ENCODE measurements at regions not wholly inside any gene's neighbourhood (a gene's known extent, or its start where the extent isn't known, plus 50 kb on each side); places are given as distances from the start of the nearest gene placed in this dataset.

- Mint-ChIP-seq H3K4me1 (no peaks in the 10 kb centered on the region), H3K36me3 (ENCODE audit: low read depth) (peaks cover 13% of the 10 kb centered on the region), H3K4me3 (no peak overlapping the region), H3K27ac (no peak overlapping the region), H3K9me3 (peaks cover 26% of the 10 kb centered on the region), H3K27me3 (ENCODE audit: low read depth, poor library complexity) (no peaks in the 10 kb centered on the region)
- no peak for DNase-seq
- TF ChIP-seq, protein P1, sequence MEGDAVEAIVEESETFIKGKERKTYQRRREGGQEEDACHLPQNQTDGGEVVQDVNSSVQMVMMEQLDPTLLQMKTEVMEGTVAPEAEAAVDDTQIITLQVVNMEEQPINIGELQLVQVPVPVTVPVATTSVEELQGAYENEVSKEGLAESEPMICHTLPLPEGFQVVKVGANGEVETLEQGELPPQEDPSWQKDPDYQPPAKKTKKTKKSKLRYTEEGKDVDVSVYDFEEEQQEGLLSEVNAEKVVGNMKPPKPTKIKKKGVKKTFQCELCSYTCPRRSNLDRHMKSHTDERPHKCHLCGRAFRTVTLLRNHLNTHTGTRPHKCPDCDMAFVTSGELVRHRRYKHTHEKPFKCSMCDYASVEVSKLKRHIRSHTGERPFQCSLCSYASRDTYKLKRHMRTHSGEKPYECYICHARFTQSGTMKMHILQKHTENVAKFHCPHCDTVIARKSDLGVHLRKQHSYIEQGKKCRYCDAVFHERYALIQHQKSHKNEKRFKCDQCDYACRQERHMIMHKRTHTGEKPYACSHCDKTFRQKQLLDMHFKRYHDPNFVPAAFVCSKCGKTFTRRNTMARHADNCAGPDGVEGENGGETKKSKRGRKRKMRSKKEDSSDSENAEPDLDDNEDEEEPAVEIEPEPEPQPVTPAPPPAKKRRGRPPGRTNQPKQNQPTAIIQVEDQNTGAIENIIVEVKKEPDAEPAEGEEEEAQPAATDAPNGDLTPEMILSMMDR (IDR thresholded peaks at IDR 0.05), result no peak
These were observed 1667.8 kb downstream of the PCDH9 start for GRCh38 chr13:65562305-65562704.

DNA sequence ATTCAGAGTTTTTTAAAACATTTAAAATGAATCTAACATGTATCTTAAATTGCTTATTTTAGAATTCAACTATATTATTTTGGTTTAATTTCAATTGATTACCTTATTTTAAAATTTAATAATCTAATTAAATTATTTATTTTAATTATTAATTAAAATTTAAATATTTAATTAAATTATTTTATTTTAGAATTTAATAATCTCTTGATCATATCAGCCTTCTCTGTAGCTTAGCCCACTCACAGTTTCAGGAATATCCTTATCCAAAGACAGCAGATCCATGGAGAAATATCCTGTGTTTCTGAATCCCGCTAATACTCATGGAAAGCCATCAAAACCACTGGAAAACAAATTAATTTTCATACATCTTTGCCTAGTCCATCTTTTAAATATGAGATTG, 1669.2 kb downstream of the PCDH9 start:
- H3K9me3 Mint-ChIP-seq, result peaks cover 26% of the 10 kb centered on the region

GRCh38 chr13:65555962-65556361, 1674.2 kb downstream of the PCDH9 start:
- no peak for DNase-seq
- Mint-ChIP-seq H3K4me3 (no peak overlapping the region), H3K27ac (no peak overlapping the region), H3K36me3 (ENCODE audit: low read depth) (peaks cover 22% of the 10 kb centered on the region), H3K27me3 (ENCODE audit: low read depth, poor library complexity) (no peaks in the 10 kb centered on the region), H3K9me3 (peaks cover 47% of the 10 kb centered on the region), H3K4me1 (peaks cover 12% of the 10 kb centered on the region)
- TF ChIP-seq, protein P1 (IDR thresholded peaks at IDR 0.05), result no peak

More for the DNA sequence above, 1669.2 kb downstream of the PCDH9 start:
- Mint-ChIP-seq H3K4me3 (no peak overlapping the region), H3K36me3 (ENCODE audit: low read depth) (peaks cover 13% of the 10 kb centered on the region), H3K27ac (no peak overlapping the region), H3K4me1 (no peaks in the 10 kb centered on the region), H3K27me3 (ENCODE audit: low read depth, poor library complexity) (no peaks in the 10 kb centered on the region)
- DNase-seq, result no peak
- TF ChIP-seq, protein P1 (IDR thresholded peaks at IDR 0.05), result no peak

DNA sequence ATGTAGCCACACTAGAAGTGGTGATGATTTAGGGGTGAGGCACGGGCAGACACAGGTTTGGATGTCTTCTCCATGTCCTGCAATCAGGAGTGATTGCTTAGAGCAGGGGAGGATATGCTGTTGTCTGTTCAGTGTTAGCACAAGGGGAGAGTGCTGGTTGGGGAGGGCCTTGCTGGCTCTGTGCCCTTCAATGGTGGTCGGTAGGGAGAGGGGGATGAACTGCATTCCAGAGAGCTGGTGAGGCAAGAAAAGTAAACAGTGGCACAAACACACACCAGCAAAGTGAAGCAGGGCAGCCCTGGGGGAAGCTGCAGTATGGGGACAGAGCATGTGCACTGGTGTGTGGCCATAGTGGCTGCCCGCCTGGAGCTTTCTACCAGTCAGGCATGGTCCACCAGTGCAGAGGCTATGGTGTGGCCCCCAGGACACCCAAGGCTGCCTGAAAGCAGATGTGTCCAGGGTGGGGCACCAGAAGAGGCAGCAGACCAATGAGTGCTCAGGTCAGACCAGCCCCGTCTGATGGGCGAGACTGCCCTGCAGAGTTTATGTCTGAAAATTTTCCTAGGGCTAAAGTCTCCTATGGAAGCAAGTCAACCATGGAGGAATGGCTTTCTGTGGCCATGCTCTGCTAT, 1676.9 kb downstream of the PCDH9 start:
- peak overlapping the region; percentile 21 for H3K27ac Mint-ChIP-seq
- TF ChIP-seq, protein P1 (IDR thresholded peaks at IDR 0.05), result no peak
- peak; percentile 18 for DNase-seq
- peaks cover 54% of the 10 kb centered on the region for H3K9me3 Mint-ChIP-seq
- peaks cover 18% of the 10 kb centered on the region for H3K36me3 Mint-ChIP-seq (ENCODE audit: low read depth)
- H3K27me3 Mint-ChIP-seq (ENCODE audit: low read depth, poor library complexity), result no peaks in the 10 kb centered on the region
- peaks cover 12% of the 10 kb centered on the region for H3K4me1 Mint-ChIP-seq
- H3K4me3 Mint-ChIP-seq, result no peak overlapping the region

- Mint-ChIP-seq H3K27ac (no peak overlapping the region), H3K4me1 (peaks cover 12% of the 10 kb centered on the region), H3K4me3 (no peak overlapping the region), H3K9me3 (peaks cover 57% of the 10 kb centered on the region), H3K27me3 (ENCODE audit: low read depth, poor library complexity) (no peaks in the 10 kb centered on the region), H3K36me3 (ENCODE audit: low read depth) (peaks cover 15% of the 10 kb centered on the region)
- TF ChIP-seq, protein P1 (IDR thresholded peaks at IDR 0.05), result no peak
- DNase-seq, result no peak
These were observed 1678.9 kb downstream of the PCDH9 start for GRCh38 chr13:65551208-65551607.

DNA sequence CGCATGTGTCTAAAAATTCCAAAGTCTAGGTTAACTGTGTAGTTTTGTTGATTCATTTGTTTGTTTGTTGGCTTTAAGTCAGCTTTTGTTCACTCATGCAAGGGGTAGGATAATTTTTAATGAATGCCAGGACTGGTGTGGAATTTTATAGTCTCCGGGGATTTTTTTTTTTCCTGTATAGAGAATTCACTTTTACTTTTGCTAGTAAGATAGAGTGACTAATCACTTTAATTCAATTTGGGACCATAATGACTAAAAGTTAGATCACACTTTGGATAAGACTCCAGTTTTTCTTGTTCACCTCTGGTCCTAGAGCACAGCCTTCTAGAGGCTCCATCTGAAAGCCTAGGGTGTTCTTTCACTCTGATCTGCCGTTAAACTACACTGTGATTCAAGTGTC, 1690.0 kb downstream of the PCDH9 start:
- H3K4me1 Mint-ChIP-seq, result no peaks in the 10 kb centered on the region
- TF ChIP-seq, protein P1 (IDR thresholded peaks at IDR 0.05), result no peak
- no peak for DNase-seq
- H3K27me3 Mint-ChIP-seq (ENCODE audit: low read depth, poor library complexity), result no peaks in the 10 kb centered on the region
- no peaks in the 10 kb centered on the region for H3K36me3 Mint-ChIP-seq (ENCODE audit: low read depth)
- no peak overlapping the region for H3K4me3 Mint-ChIP-seq
- peaks cover 9% of the 10 kb centered on the region for H3K9me3 Mint-ChIP-seq
- H3K27ac Mint-ChIP-seq, result no peak overlapping the region
